Caco-2 (cell line): ENCODE measurements at regions not wholly inside any gene's neighbourhood (a gene's known extent, or its start where the extent isn't known, plus 50 kb on each side); places are given as distances from the start of the nearest gene placed in this dataset.
A peak's percentile ranks its signal among the peaks of the same experiment; 100 is the strongest.

ENCODE experiments used
- BruUV-seq: library from RNA; stranded (reverse); fragments of 400-500 nt; replicated peaks from 2 replicates; lab custom pipeline; 2021; lab: Mats Ljungman, UMichigan
- CTCF ChIA-PET: fragments of 300-600 bp; sonication (Branson Sonifier 250); formaldehyde crosslinking; loops from one replicate; lab custom pipeline; 2022; ENCODE audit warnings: antibody characterized with exemption; lab: Charles Lee
- POLR2A ChIA-PET: fragments of 300-600 bp; sonication (Branson Sonifier 250); formaldehyde crosslinking; loops from one replicate; lab custom pipeline; 2022; ENCODE audit warnings: antibody characterized with exemption; lab: Charles Lee
- DNase-seq, 2 experiments: peaks; one replicate each; pipeline versions ENCODE4 v3.0.0 to v3.0.0-alpha.2; 2020 to 2022
- H3K27me3 ChIP-seq: replicated peaks from 2 replicates; pipeline ENCODE4 v1.6.0; 2011; ENCODE audit warnings: low read length; ENCODE audit not compliant: control insufficient read depth, insufficient read depth
- H3K36me3 ChIP-seq: 2 replicates; pipeline ENCODE4 v1.5.1; 2011; ENCODE audit warnings: low read length; ENCODE audit not compliant: control insufficient read depth, insufficient read depth
- H3K4me1 ChIP-seq: fragments of 250-450 bp; sonication (Bioruptor Pico); 2 replicates; pipeline ENCODE4 v1.5.1; 2020; ENCODE audit warnings: mild to moderate bottlenecking
- H3K4me3 ChIP-seq: 2 replicates; pipeline ENCODE4 v1.5.1; 2011; ENCODE audit warnings: low read depth, mild to moderate bottlenecking, control low read depth, low read length
- H3K9me3 ChIP-seq: fragments of 250-450 bp; sonication (Bioruptor Pico); 2 replicates; pipeline ENCODE4 v1.5.1; 2020; ENCODE audit warnings: mild to moderate bottlenecking, moderate library complexity
- H3K27ac Mint-ChIP-seq: one replicate; pipeline ENCODE4 v1.8.0; 2022; ENCODE audit warnings: mixed read lengths; ENCODE audit not compliant: unreplicated experiment
- H3K27me3 Mint-ChIP-seq: one replicate; pipeline ENCODE4 v1.8.0; 2022; ENCODE audit warnings: mixed read lengths; ENCODE audit not compliant: insufficient read depth, unreplicated experiment
- H3K36me3 Mint-ChIP-seq: one replicate; pipeline ENCODE4 v1.8.0; 2022; ENCODE audit warnings: mild to moderate bottlenecking, mixed read lengths; ENCODE audit not compliant: insufficient read depth, unreplicated experiment
- H3K4me1 Mint-ChIP-seq: one replicate; pipeline ENCODE4 v1.8.0; 2022; ENCODE audit warnings: low read depth, mixed read lengths; ENCODE audit not compliant: unreplicated experiment
- H3K4me3 Mint-ChIP-seq: one replicate; pipeline ENCODE4 v1.8.0; 2022; ENCODE audit warnings: mild to moderate bottlenecking, moderate library complexity, mixed read lengths; ENCODE audit not compliant: unreplicated experiment
- H3K9me3 Mint-ChIP-seq: one replicate; pipeline ENCODE4 v1.8.0; 2022; ENCODE audit warnings: mixed read lengths; ENCODE audit not compliant: unreplicated experiment
- intact Hi-C: fragments of 100-400 bp; cut with micrococcal nuclease; formaldehyde crosslinking; loops from one replicate; pipeline ENCODE4 v1.10.0; 2022; ENCODE audit not compliant: unreplicated experiment
- TF ChIP-seq, protein P1 (sequence below), 2 experiments: fragments of 200-600 bp in 1 of 2; IDR thresholded peaks; 1 replicate in 1 of 2; 2 replicates in 1 of 2; pipeline versions ENCODE4 v1.5.1 to v1.8.0; 2011 to 2022; ENCODE audit warnings: antibody characterized with exemption in 1 of 2, control low read depth in 1 of 2, inconsistent platforms in 1 of 2, low read depth in 1 of 2, low read length in 1 of 2, mild to moderate bottlenecking in 1 of 2, moderate library complexity in 1 of 2; ENCODE audit not compliant: insufficient read depth in 1 of 2, severe bottlenecking in 1 of 2, unreplicated experiment in 1 of 2

DNA sequence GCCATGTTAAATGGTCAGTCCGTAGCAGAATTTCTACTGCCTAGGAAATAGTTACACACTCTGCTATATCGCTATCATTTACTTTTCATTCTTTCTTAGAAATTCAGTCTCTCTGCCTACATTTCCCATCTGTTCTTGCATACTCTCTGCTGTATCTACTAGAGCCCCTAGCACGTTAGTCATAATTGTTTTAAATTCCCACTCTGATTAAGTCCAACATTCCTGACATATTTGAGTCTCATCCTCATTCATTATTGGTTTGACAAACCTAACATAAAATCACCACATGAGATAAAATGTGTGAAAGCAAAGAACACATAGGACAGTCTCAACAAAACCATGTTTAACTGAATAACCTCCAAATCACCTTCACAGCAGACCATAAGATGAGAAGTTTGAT, 513.6 kb downstream of the PLPP3 start:
- TF ChIP-seq, protein P1, sequence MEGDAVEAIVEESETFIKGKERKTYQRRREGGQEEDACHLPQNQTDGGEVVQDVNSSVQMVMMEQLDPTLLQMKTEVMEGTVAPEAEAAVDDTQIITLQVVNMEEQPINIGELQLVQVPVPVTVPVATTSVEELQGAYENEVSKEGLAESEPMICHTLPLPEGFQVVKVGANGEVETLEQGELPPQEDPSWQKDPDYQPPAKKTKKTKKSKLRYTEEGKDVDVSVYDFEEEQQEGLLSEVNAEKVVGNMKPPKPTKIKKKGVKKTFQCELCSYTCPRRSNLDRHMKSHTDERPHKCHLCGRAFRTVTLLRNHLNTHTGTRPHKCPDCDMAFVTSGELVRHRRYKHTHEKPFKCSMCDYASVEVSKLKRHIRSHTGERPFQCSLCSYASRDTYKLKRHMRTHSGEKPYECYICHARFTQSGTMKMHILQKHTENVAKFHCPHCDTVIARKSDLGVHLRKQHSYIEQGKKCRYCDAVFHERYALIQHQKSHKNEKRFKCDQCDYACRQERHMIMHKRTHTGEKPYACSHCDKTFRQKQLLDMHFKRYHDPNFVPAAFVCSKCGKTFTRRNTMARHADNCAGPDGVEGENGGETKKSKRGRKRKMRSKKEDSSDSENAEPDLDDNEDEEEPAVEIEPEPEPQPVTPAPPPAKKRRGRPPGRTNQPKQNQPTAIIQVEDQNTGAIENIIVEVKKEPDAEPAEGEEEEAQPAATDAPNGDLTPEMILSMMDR (IDR thresholded peaks at IDR 0.05; ENCODE audit: insufficient read depth in 1 of 2, low read depth in 1 of 2, low read length in 1 of 2, severe bottlenecking in 1 of 2, unreplicated experiment in 1 of 2) = no peak
- ChIA-PET POLR2A (no interaction called here), CTCF (no interaction called here)
- H3K4me1 ChIP-seq = peaks cover 24% of the 10 kb centered on the region
- no peaks in the 10 kb centered on the region for H3K27me3 ChIP-seq
- H3K4me1 Mint-ChIP-seq = peaks cover 31% of the 10 kb centered on the region
- no peak overlapping the region for H3K4me3 ChIP-seq
- no peaks in the 10 kb centered on the region for H3K9me3 ChIP-seq
- no peak overlapping the region for H3K4me3 Mint-ChIP-seq
- no TSS peak for BruUV-seq
- no peaks in the 10 kb centered on the region for H3K27me3 Mint-ChIP-seq
- peak overlapping the region; percentile 50 for H3K27ac Mint-ChIP-seq
- no peak for DNase-seq
- intact Hi-C loops = no loop called here
- H3K36me3 Mint-ChIP-seq = peaks cover 6% of the 10 kb centered on the region
- H3K9me3 Mint-ChIP-seq = peaks cover 26% of the 10 kb centered on the region
- no peaks in the 10 kb centered on the region for H3K36me3 ChIP-seq

GRCh38 chr1:56064705-56065104, 514.7 kb downstream of the PLPP3 start:
- H3K4me3 ChIP-seq = no peak overlapping the region
- H3K9me3 ChIP-seq = no peaks in the 10 kb centered on the region
- peaks cover 6% of the 10 kb centered on the region for H3K36me3 Mint-ChIP-seq
- intact Hi-C loops = no loop called here
- H3K4me3 Mint-ChIP-seq = no peak overlapping the region
- no peaks in the 10 kb centered on the region for H3K27me3 Mint-ChIP-seq
- peaks cover 31% of the 10 kb centered on the region for H3K4me1 Mint-ChIP-seq
- DNase-seq = peak; percentile 45 to 46
- H3K27ac Mint-ChIP-seq = peak overlapping the region; percentile 70
- H3K4me1 ChIP-seq = peaks cover 24% of the 10 kb centered on the region
- POLR2A ChIA-PET = no interaction called here
- peaks cover 26% of the 10 kb centered on the region for H3K9me3 Mint-ChIP-seq
- CTCF ChIA-PET = no interaction called here
- H3K27me3 ChIP-seq = no peaks in the 10 kb centered on the region
- TF ChIP-seq, protein P1 (IDR thresholded peaks at IDR 0.05; ENCODE audit: insufficient read depth in 1 of 2, low read depth in 1 of 2, low read length in 1 of 2, severe bottlenecking in 1 of 2, unreplicated experiment in 1 of 2) = no peak
- BruUV-seq = no TSS peak
- H3K36me3 ChIP-seq = no peaks in the 10 kb centered on the region

- H3K27ac Mint-ChIP-seq = peak overlapping the region; percentile 70
Observed at GRCh38 chr1:56063461-56063860, 515.9 kb downstream of the PLPP3 start.

More at GRCh38 chr1:56063461-56063860, 515.9 kb downstream of the PLPP3 start:
- Histone ChIP-seq H3K36me3 (no peaks in the 10 kb centered on the region), H3K27me3 (no peaks in the 10 kb centered on the region), H3K4me3 (no peak overlapping the region), H3K4me1 (peaks cover 24% of the 10 kb centered on the region), H3K9me3 (no peaks in the 10 kb centered on the region)
- no TSS peak for BruUV-seq
- ChIA-PET CTCF (no interaction called here), POLR2A (no interaction called here)
- TF ChIP-seq, protein P1 (IDR thresholded peaks at IDR 0.05; ENCODE audit: insufficient read depth in 1 of 2, low read depth in 1 of 2, low read length in 1 of 2, severe bottlenecking in 1 of 2, unreplicated experiment in 1 of 2) = no peak
- H3K4me1 Mint-ChIP-seq = peaks cover 31% of the 10 kb centered on the region
- no peak for DNase-seq
- H3K27me3 Mint-ChIP-seq = no peaks in the 10 kb centered on the region
- H3K4me3 Mint-ChIP-seq = no peak overlapping the region
- peaks cover 26% of the 10 kb centered on the region for H3K9me3 Mint-ChIP-seq
- intact Hi-C loops = no loop called here
- H3K36me3 Mint-ChIP-seq = no peaks in the 10 kb centered on the region
